KOPT-K1 (cell line): ENCODE measurements at regions not wholly inside any gene's neighbourhood (a gene's known extent, or its start where the extent isn't known, plus 50 kb on each side); places are given as distances from the start of the nearest gene placed in this dataset.

Experiments
- H3K27ac ChIP-seq: fragments of 200-600 bp; sonication (generic); 2 replicates; pipeline ENCODE4 v1.5.1; 2016; ENCODE audit warnings: antibody characterized with exemption, mild to moderate bottlenecking, low read depth, low read length; ENCODE audit not compliant: poor library complexity, severe bottlenecking
- H3K36me3 ChIP-seq: fragments of 200-600 bp; sonication (generic); 2 replicates; pipeline ENCODE4 v1.5.1; 2017; ENCODE audit warnings: antibody characterized with exemption, mild to moderate bottlenecking, low read length, moderate library complexity; ENCODE audit not compliant: insufficient read depth
- H3K9me3 ChIP-seq: fragments of 200-600 bp; sonication (generic); 2 replicates; pipeline ENCODE4 v1.5.1; 2017; ENCODE audit warnings: antibody characterized with exemption, low read length, mild to moderate bottlenecking; ENCODE audit not compliant: insufficient read depth, poor library complexity, severe bottlenecking

DNA sequence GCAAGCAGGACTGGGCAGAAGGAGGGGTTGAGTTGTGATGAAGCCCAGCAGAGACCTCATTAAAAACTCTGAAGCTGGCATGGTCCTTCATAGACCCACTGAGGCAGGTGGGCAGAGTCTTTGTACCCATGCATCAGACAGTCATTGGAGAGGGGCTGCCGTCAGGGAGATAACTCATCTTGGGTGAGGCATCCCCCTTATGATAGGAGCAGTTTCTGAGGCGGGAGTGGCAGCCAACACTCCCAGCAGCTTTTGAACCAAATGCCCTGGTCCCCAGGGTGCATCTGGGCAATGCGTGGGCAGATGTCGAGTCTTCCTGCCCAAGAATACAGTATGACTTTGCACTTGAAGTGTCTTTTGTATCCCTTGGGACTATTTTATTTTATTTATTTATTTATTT is 68.1 kb downstream of the HTR5A start:
- Histone ChIP-seq H3K9me3 (no peaks in the 10 kb centered on the region), H3K36me3 (no peaks in the 10 kb centered on the region), H3K27ac (no peak overlapping the region)

DNA sequence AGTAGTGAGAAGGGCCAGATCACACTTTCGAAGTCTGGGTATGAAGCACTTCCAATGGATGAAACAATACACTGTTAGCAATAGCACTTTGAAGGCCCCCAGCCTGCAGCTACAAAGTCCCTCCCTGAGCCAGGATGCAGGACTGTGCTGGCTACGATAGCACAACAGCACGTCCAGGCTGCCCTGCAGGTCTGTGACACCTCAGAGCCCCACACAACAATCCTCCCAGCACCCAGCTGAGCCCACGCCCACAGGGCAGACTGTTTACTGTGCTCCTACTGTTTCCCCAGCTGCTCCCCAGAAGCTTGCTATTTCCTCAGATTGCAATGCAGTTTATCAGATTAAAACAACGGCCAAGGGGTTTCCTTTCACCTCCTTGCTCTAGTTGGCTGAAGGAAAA is 71.4 kb downstream of the HTR5A start:
- no peaks in the 10 kb centered on the region for H3K36me3 ChIP-seq
- H3K9me3 ChIP-seq, result no peaks in the 10 kb centered on the region
- H3K27ac ChIP-seq, result no peak overlapping the region

DNA sequence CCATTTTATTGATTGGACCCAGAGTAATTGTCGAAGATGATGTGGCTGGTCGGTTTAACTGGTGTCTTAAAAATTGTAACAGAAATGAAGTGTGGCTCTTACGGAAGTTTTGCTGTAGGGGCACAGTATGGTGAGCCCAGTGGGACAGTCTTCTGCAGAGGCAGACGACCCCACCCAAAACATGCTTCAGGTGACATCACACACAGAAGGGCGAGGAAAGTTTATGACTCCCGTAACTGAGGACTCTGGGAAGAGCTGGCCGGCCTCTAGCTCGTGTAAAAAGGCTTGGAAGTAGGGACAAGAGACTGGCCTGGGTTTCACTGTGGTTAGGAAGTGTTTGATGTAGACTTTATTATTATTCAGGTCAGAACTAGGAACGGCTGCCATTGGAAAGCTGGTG is 73.3 kb downstream of the HTR5A start:
- H3K36me3 ChIP-seq, result no peaks in the 10 kb centered on the region

DNA sequence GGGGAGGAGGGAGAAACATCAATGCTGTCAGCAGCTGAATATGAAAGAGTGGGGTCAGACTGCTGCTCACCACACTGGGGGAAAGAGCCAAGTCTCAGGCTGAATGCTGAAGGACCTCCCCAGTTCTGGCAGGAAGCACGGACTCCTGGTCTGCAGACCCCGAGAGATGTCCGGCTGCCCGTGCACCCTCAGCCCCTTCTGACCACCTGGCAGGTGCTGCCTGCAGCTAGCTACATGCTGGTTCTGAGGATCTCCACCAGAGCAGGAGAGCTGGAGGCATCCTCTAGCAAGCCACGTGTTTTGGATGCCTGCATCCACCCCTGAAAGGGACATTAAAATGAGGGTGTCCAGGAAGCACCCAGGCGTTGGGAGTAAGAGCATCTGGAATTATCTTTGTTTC is 74.2 kb downstream of the HTR5A start:
- Histone ChIP-seq H3K36me3 (no peaks in the 10 kb centered on the region), H3K9me3 (peaks cover 10% of the 10 kb centered on the region), H3K27ac (no peak overlapping the region)

More for the DNA sequence above, 73.3 kb downstream of the HTR5A start:
- Histone ChIP-seq H3K27ac (no peak overlapping the region), H3K9me3 (no peaks in the 10 kb centered on the region)

DNA sequence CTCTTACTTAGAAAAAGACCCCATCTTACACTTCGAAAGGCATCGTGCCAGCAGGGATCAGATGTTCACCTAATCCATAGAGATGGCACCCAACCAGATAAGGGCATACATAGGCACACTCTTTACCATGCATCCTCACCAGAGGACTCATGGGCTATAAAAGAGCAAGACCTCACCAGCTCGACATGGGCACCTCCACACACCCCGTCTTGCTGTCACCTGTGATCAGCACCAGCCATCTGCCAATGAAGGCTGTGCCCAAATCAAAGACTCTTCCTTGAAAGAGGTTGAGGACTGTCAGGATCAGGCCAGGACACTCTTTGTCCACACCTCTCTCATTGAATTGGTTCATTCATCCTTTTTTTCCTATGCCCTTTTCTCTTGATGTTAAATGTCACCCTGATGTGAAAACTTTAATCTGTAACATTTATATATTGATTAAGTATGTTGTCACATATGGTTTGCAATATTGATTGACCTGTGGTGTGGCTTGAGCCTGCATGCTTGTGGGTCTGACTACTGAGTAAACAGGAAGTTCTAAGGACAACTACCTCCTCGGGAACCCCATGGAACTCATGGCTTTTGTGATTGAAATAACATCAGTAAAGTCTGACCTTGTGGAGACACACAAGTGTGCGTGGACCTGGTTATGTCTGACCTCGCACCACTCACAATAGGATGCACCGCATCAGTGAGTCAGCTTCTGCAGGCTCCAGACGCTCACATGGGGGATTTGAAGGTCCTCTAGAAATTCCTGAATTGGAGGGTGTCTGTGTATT is 75.5 kb downstream of the HTR5A start:
- no peaks in the 10 kb centered on the region for H3K36me3 ChIP-seq
- peaks cover 16% of the 10 kb centered on the region for H3K9me3 ChIP-seq
- no peak overlapping the region for H3K27ac ChIP-seq

DNA sequence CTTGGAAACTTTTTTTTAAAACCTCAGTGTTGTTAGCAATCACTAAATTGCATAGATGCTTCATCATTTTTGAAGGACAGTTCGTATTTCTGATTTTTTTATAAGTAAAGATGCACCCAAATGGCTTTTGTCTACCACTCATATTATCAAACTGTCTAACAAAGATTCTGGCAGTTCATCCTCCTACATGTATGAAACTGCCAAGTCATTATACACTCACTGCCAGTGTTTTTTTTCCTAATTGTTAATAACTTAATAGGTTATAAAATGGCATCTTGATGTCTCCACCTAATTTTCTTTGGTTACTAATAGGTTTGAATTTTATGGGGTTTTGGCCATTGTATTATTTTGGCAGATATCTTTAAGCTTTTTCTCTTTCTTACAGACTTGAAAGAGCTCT is 77.0 kb downstream of the HTR5A start:
- H3K27ac ChIP-seq, result no peak overlapping the region
- H3K9me3 ChIP-seq, result peaks cover 24% of the 10 kb centered on the region
- no peaks in the 10 kb centered on the region for H3K36me3 ChIP-seq

DNA sequence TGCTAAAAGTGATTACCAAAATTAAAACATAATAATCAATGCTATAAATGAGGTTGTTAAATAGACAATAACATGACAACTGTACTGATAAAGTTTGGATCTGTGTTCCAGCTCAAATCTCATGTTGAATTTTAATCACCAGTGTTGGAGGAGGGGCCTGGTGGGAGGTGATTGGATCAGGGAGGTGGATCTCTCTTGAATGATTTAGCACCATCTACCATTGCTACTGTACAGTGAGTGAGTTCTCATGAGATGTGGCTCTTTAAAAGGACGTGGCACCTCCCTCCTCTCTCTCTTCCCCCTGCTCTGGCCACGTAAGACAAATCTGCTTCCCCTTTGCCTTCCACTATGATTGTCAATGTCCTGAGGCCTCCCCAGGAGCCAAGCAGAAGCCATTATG is 77.5 kb downstream of the HTR5A start:
- Histone ChIP-seq H3K9me3 (peaks cover 26% of the 10 kb centered on the region), H3K27ac (no peak overlapping the region), H3K36me3 (no peaks in the 10 kb centered on the region)

DNA sequence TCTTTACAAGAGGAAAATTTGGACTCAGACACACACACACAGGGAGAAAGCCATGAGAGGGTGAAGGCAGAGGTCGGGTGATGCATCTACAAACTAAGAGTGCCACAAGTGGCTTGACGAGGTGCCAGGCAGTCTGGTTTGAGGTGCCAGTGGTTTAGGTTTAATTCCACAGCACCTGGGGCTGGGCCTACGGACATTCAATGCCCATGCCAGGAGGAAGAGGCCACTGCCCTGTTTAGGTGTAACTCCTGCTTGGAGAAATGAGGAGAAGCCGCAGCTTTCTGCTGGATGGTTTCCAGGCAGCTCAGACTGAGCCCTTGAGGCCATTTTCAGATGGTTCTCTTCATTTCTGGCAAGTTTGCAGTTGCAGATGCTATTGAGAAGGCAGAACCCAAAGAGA is 83.6 kb downstream of the HTR5A start:
- no peak overlapping the region for H3K27ac ChIP-seq
- H3K36me3 ChIP-seq, result no peaks in the 10 kb centered on the region
- H3K9me3 ChIP-seq, result peaks cover 48% of the 10 kb centered on the region

DNA sequence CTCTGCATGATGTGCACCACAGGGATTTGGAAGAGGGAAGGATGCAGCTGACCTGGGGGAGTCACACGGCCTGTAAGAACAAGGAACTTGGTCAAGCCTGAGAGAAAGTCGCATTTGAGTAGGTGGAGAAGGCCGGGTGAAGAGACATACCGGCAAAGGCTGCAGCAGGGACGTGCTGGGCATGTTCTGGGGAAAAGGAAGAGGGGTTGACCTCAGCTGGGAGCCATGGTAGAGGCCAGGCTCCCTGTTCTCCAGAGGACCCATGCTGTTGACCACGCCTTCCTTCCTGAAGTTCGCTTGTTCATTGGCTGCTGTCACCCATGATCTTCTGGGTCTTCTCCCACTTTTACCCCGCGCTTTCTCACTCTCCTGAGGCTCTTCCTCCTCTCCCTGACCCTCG is 84.5 kb downstream of the HTR5A start:
- no peaks in the 10 kb centered on the region for H3K36me3 ChIP-seq
- H3K9me3 ChIP-seq, result peaks cover 39% of the 10 kb centered on the region
- H3K27ac ChIP-seq, result no peak overlapping the region

DNA sequence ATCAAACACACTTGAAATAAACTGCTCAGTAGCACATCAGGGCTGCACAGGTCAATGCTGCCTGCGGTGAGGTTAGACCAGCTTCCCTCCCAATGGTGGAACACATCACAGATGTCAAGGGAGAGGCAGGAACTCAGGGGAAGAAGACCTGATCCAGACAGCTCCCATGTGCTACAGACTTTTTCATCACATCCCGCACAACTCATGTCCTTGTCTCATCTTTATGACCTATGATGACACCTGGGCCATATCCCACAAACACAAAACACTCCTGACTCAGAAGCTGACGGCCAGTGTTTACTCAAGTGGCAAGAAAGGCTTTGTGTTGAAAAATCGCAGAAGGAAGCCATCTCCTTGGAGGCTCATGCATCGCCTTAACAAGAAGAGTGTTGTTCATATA is 91.6 kb downstream of the HTR5A start:
- no peaks in the 10 kb centered on the region for H3K36me3 ChIP-seq
- peaks cover 5% of the 10 kb centered on the region for H3K9me3 ChIP-seq
- H3K27ac ChIP-seq, result no peak overlapping the region

DNA sequence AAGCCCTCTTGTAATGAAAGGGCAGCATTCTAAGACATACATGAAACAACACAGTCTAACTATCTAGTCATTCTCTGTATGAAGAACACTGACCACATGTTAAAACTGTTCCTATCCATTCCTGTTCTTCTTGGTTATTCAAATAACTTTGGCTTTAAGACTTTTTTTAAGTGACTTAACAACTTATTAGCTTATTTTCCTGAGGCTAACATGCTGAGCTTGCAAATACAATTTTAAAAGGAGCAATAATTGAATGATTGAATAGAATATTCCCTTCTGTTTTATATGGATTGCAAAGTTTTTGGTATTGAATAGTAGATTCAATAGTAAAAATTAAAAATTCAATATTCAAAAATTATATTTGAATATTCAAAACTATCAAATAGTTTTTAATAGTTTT is 92.3 kb downstream of the HTR5A start:
- Histone ChIP-seq H3K36me3 (no peaks in the 10 kb centered on the region), H3K27ac (no peak overlapping the region), H3K9me3 (peaks cover 5% of the 10 kb centered on the region)

DNA sequence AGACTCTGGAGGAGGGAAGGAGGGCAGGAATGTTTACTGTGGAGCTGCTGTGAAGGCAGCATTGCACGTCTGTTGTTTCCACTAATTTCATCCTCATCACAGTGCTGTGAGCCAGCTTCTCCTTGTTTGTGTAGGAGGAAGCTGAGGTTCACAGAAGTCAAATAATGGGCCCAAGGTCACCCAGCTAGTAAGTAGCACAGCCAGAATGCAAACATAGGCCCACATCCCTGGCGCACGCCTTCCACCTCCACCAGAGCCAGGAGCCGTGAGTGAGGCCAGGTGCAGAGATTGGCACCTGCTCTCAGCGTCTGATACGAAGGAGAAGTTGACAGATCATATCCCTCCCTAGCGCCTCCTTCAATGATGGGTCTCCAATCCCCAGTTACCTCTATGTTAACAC is 93.6 kb downstream of the HTR5A start:
- Histone ChIP-seq H3K9me3 (peaks cover under 1% of the 10 kb centered on the region), H3K36me3 (no peaks in the 10 kb centered on the region), H3K27ac (no peak overlapping the region)

DNA sequence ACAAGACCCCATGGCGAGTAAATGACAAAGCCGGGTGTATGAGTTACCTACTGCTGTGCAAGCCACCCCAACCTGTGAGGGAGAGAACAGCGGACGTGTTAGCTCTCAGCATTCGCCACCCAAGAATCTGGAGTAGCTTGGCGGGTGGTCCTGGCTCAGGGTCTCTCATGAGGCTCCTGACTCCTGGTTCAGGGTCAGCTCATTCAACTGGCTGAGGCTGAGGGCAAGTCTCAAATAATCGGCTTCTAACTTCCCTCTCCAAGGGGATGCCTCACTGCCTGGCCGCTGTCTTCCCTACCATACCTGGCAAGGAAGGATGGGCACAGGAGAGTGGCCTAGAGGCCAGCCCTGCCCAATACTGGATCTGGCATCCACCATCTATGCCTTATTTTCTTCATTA is 94.2 kb downstream of the HTR5A start:
- Histone ChIP-seq H3K36me3 (no peaks in the 10 kb centered on the region), H3K9me3 (no peaks in the 10 kb centered on the region), H3K27ac (no peak overlapping the region)

DNA sequence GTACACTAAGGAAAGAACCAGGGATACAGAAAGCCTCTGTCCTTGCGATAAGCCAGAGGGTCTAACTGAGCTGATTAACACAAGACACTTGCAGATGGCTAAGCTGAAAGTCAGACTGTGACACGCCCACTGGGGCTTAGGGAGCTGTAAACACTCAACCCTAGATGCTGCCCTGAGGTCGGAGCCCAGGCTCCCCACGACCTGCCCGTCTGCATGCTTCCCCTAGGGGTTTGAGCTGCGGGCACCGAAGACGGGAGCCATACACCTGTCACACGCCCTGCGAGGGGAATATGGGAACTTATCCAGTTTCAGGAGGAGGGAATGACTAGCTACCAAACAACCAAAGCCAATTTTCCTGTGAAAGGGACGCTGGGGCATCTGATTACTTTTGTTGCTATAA is 96.0 kb downstream of the HTR5A start:
- no peaks in the 10 kb centered on the region for H3K9me3 ChIP-seq
- no peaks in the 10 kb centered on the region for H3K36me3 ChIP-seq
- no peak overlapping the region for H3K27ac ChIP-seq

DNA sequence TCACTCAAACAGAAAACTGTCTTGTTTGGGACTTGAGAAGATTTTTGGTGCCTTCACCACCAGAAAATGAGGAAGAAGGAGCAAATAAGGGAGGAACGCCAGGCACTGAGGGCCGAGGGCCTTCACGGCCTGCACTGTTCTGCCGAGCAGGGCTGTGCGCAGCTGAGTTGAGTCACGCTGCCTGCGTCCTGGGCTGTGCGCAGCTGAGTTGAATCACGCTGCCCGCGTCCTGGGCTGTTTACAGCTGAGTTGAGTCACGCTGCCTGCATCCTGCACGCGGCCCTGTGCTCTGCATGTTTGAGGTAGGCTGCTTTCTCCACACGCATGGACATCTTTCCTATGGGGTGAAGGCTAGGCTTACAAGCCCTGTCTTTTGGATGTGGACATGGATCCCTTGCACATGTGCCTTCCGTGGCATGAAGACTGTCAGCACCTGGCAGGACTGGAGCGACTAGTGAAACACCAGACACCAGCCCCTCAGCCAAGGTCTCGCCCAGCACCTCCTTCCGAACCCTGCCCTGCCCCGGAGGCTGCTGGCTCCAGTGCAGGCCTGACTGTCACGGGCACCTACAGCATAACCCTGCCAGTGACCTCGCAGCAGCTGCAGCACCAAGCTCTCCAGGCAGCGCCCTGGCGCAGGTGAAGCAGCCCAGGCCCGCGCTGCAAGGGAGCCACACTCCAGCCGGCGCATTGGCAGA is 96.7 kb downstream of the HTR5A start:
- no peaks in the 10 kb centered on the region for H3K9me3 ChIP-seq
- no peak overlapping the region for H3K27ac ChIP-seq
- H3K36me3 ChIP-seq, result no peaks in the 10 kb centered on the region
